Endothelial cell of hepatic sinusoid (primary cell): ENCODE measurements at regions not wholly inside any gene's neighbourhood (a gene's known extent, or its start where the extent isn't known, plus 50 kb on each side); places are given as distances from the start of the nearest gene placed in this dataset.

Source experiments
- in situ Hi-C: cut with HindIII; loops from 2 replicates; pipeline ENCODE4 v1.10.0; 2017; ENCODE audit warnings: low sequenced_read_pairs

DNA sequence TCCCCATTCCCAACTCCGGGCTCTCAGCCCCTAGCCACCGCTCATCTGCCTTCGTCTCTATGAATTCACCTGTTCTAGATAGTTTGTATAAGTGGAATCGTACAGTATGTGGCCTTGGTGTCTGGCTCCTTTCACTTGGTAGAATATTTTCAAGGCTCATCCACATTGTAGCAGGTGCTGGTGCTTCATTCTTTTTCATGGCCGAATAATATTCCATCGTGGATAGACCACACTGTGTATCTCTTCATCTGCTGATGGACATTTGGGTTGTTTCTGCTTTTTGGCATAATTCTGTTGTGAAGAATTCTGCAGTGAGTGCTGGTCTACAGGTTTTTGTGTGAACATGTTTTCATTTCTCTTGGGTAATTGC is 324.2 kb downstream of the SEC14L1 start:
- in situ Hi-C loops, result no loop called here

DNA sequence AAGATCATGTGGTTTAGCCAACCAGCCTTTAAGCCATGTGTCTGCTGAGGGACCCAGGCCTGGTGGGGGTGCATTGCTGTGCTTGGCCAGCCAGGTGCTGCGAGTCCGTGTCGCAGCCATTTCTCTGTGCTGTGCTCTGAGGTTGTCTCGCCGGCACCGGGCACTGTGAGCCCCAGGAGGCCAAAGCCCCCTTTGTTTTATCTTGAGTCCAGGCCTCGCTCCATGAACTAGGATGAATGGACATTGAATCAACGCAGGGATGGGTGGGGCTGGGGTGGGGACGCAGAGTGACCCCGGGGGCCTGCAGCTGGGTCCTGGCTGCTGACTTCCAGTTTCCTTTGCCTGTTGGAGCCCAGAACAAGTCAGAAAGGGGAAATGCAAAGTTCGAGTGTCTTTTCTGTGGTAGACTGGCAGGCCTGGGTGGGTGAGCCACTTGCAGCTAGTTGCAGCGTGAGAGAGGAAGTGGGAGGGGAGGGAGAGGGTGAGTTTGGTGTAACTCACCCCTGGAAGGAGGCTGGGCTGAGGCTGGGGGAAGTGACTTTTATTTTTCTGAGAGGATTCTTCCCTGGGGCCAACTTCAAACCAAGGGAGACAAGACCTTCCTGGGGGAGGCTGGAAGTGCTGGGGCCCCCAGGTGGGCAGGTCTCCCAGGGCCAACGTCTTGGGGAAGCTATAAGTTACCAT is 324.7 kb downstream of the SEC14L1 start:
- in situ Hi-C loops, result no loop called here

DNA sequence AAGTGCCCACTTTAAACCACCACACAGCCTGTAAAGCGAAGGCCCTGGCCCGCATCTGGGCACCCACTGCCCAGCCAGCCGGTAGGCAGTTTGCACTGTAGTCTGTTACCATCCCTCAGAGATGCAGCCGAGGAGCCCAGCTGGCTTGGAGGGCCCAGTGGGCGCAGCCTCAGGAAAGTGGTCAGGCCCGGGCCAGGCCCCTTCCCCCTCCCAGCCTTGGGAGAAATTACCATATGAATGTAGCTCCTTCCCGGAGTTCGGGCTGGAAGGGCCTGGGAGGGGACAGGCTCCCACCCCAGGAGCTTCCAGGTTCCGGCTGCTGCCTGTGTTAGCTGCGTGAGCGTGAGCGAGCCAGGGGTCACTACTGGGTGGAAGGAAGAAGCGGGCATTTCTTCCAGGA is 325.4 kb downstream of the SEC14L1 start:
- in situ Hi-C loops, result no loop called here

DNA sequence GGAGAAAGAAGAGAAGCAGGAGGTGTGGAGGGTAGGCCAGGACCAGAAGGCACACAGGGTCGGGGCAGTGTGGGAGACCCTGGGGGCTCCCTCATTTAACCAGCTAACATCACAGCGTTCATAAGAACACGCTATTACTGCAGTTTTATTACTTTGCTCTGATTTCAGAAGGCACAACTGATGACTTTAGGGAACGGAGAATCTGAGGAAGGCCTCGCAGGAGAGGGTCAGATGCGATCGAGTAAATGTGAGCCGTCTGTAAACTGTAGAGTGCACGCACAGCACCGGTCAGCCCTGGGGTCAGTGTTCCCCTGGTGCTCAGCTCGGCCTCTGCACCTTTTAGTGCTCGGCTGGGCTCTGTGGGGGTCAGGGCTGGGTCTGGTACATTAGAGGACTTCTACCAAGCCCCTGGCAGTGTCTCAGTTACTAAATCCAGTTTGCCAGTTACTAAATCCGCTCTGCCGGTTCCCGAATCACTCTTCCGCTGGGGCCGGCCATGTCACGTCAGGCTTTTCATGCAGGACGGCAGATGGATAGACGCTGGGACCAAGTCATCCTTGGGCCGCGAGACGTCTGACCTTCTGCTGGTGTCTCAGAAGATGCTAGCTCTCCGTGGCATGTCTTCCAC is 325.9 kb downstream of the SEC14L1 start:
- in situ Hi-C loops, result no loop called here

DNA sequence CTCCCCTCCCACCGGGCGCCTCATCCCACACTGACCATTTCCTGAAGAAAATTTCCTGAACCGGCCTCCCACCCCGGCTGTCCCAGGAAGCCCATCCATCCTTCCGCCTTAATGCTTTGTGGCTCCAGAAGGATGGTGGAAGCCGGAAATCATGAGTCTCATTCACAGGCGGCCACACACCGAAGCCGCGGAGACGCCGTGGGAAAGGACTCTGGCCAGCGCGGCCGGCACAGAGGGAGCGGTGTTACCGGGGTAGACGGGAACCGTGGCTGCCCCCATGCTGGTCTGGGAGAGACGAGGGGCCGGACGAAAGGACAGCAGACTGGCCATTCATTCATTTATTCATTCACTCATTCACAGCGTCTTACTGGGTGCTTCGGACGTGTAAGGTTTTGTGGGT is 326.8 kb downstream of the SEC14L1 start:
- in situ Hi-C loops, result no loop called here

DNA sequence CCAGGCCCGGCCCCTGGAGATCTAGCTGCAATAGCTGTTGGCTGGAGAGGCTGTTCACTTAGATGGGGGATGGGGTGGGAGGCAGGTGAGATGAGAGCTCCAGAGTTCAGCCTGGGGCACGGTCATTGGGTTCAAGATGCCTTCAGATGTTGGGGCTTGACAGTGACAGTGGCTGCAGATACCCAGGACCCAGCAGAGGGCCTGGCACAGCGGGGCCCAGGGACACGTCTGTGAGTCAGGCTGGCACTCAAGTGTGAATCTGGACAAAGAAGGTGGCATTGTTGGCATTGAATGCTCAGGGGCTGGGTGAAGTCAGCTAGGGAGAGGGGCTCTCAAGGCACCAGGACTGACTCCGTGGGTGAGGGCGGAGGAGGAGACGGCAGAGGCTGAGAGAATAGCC is 328.1 kb downstream of the SEC14L1 start:
- in situ Hi-C loops, result no loop called here

DNA sequence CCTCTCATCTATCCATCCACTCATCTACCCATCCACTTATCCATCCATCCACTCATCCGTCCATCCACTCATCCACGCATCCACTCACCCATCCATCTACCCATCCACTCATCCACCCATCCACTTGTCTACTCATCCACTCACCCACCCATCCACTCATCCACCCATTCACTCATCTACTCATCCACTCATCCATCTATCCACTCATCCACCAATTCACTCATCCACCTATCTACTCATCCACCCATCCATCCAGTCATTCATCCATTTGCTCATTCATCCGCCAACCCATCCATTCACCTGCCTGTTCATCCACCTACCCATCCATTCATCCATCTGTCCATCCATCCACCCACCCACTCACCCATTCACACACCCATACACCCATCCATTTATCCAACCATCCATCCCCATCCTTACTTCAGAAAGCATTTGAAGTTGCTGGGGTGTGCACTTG is 329.6 kb downstream of the SEC14L1 start:
- in situ Hi-C loops, result no loop called here

DNA sequence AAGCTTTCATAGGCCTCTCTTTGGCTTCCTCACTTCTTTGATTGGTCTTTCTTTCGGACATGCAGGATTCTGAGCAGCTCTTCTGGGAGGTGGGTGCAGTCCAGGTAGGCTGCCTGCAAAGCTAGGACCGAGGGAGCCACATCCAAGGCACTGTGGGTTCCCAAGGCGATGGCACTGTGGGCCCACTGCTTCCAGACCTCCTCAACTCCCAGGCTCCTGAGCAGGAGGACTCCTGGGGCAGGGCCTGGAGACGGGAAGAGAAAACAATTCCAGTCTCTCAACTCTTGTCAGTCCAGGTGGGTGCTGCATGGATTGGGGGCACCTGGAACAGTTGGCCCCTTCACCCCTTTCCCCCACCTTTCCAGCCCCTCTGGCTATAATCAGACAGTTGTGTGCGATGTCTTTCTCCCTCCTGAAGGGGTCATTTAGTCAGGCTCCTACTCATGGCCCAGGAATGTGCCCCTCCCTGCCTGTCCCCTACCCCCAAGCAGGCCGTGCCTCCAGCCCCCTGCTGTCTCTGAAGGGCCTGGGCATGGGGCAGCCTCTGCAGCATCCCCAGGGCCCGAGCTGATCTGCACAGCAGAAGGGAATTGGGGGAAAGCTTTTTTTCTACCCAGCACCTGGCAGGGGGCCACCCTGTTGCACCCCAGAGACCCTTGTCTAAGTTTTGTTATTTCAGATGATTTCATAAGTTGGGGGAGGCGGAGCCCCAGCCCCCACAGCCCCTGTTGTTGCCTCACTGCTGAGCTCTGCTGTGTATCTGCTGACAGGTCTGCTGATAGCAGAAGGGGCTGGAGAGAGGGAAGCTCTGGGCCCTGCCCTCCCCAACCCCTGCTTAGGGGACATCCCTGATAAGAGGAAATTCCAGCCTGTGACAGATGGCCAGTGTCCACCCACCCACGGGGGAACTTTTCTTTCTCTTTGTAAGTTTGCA is 330.3 kb downstream of the SEC14L1 start:
- in situ Hi-C loops, result no loop called here

DNA sequence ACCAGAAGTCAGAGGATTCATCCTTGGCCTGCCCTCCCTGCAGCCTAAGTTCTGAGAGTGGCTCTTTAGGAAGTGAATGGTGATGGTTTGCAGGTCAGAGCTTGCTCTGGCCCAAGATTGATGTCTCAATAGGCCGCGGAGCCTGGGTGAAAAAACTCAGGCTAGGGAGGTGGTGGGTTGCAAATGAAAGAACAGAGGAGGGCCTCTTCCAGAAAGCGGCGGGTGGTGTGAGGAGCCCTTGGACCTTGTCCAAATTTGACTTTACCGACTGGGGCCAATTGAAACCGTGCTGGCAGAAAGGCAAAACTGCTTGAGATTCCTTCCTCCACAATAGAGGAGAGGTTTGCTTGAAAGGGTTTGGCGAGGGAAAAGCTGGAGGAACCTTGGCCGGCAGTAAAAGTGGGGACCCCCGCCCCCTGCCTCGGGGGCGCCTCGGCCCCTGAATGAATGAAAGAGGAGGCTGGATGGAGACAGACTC is 331.3 kb downstream of the SEC14L1 start:
- in situ Hi-C loops, result no loop called here

DNA sequence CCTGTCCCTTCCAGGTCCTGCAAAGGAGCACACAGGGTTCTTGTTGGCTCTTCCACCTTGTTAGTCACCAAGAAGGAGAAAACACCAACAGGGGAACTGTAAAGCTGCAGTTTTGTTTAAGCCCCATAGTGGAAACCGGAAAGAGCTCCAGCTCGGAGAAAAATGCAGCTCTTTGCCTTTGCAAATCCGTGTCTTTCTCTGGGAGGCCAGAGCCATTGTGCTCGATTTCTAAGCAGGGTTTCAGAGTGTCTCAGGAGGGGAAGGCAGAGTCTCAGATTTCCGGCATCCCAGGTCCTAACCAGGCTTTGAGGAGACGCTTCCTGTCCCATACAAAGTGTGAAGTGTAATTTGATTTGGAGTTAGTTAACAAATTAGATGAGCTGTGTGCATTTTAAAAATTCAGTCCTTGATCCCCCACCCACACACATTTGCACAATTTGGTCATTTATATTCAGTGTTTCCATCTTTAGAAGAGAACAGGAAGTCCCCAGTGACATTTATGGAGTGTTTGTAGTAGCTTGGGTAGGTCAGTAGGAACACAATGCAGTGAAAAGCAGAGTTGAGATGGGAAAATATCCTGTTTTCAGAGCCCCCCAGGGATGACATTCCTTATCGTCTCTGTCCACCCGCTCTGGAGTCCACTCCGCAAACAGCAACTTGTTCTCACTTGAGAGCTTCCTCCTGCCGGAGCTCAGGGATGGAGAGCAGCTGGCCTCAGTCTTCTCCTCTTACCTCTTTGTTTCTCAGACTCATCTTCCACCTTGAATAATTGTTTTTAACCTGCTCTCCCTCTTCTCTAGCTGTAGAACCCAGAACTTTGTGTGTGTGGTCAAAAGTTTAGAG is 331.9 kb downstream of the SEC14L1 start:
- in situ Hi-C loops, result no loop called here

DNA sequence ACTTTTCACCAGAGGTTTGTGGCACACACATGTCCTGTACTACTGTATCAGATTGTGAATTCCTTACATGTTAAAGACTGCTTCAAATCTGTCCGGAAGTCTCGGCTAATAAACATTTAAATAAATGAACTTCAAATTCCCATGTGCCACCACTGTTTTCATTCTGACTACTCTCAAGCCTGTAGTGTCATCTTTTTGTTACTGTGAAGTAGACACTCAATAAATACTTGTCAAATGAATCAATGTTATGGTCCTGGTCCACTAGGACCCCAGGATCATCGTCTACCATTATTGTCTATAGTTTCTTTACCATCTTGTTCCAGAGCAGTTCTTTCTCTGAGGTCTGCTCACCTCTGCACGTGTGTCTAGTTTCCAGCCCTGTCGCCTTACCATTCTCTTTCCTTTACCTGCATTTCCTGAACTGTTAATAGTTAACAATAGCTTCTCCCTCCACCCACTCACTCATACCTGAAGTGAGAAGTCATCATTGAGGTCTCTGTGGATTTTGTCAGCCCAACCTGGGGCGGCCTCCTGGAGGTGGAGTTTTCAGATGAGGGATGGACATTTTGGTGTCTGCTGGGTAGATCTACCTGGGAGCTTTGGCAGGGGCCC is 333.0 kb downstream of the SEC14L1 start:
- in situ Hi-C loops, result no loop called here

DNA sequence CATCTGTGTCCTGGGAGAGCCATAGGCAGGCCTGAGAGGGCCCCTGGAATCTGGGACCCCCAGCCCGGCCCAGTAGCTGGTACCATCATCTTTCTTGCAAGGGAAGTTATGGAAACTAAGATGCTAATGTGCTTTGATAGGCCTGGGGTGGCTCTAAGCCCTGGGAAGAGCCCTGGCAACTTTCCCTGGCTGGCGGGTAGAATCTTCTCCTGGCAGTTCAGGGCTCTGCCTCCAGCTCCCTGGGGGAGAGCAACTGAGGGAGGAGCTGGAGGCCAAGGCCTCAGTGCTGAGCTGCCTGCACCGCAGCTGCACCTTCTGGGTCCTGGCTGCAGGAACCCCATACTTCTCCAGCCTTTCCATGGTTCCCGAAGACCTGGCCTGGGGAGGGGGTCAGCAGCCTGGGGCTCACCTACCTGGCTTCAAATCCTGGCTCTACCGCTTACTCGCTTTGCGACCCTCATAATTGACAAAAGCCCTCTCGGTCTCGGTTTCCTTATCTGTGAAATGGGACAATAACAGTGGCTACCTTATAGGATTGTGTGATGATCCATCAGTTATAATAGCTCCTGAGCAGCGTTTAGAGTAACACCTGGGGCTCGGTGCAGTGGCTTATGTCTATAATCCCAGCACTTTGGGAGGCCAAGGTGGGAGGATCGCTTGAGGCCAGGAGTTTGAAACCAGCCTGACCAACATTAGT is 333.7 kb downstream of the SEC14L1 start:
- in situ Hi-C loops, result no loop called here

DNA sequence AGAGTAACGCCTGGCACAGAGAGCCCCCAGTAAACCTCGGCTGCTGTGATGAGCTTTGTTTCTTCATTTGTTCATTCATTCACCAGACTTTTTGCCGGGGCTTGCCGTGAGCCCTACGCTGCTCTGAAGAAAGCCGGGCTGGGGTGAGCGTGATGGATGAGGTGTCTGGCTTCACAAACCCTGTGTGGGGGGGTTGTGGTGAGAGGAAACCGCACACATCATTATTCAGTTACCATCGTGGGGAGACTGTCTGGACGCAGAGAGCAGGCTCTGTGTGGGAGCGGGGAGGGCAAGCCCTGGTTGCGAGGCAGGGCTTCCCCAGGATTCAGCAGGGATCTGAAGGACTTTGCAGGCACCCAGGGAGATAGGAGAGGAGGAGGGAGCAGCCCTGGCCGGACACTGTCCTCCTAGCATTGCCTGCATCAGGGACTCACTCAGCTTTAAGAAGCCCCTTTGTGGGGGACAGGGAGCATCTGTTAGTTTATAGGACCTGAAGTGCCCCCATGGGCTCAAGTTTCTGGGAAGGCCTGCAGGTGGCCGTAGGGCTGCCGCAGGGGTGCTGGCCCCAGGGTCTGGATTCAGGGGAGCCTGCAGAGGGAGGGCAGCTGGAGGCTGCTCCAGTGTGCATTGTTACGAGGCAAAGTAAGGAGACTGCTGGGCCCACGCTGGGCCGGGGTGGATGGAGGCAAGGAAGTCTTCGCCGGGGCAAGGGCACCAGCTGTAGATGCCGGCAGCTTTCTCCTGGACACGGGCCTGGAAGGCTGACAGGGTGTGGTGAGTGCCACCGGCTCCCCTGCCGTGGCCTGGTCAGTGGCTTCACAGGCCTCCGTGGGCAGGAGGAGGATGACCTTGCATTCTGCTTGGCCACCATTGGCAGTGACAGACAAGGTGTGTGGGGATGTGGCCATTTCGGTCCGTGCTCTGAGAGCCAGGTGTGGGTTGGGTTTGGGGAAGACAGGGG is 334.5 kb downstream of the SEC14L1 start:
- in situ Hi-C loops, result no loop called here

DNA sequence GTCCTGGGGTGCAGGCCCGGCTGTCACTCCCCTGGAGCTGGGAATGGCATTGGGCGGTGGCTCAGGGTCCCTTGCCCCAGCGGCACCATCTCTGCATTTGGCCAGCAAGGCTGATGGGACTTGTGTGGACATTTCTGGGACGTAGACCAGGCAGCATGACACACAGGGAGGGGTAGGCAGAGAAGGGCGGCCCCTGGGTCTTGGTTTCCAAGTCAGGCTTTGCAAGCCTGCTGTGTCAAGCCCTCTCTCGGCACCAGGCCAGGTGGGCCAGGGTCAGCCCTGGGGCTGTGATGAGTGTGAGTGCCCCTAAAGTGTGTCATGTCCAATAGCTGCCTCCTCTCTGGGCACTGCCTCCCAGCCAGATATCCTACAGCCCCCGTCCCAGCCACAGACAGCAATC is 335.2 kb downstream of the SEC14L1 start:
- in situ Hi-C loops, result no loop called here

DNA sequence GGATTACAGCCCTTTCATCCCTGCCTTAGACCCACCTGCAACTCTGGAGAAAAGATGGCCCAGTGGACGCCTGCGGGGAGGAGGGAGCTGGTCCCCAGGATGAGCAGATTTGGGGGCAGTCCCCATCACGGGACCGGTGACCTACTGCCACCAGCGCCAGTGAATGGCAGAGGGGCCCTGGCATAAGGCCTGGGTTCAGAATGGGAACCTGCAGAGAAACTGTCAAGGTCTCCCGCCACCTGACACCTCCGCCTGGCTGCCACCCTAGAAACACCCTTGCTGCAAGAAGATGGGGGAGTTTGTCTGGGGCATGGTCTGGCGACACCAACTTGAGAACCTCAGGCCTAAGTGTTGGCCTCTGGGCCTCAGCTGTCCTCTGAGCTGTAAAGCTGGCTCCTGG is 335.7 kb downstream of the SEC14L1 start:
- in situ Hi-C loops, result no loop called here

DNA sequence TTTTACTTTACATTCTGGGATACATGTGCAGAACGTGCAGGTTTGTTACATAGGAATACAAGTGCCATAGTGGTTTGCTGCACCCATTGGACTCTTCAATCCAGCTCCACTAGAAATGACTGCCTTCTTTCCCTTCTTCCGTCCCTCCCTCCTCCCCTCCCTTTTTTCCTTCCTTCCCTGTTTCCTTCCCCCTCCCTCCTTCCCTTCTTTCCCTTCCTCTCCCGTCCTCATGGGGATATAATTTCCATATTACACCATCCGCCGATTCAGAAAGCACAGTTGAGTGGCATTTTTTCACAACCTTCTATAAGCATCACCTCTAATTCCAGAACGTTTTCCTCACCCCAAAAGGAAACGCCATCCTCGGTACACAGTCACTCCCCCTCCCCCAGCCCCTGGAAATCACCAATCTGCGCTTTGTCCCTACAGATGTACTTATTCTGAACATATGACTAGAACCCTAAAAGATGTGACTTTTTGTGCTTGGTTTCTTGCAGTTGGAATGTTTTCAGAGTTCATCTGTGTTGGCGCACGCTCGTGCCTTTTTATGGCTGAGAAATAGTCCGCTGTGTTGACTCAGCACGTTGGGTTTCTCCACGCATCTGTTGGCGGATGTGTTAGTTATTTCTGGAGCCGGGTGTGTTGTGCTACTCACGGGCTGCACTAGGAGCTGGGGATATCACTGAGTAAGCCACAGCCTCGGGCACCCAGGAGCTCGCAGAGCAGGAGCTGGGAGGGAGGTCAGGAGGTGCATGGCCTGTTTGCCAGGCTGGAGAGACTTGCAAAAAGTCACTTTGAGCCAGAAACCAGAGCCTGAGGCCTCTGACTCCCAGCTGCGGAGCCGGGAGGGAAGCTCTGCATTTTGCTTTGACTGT is 336.4 kb downstream of the SEC14L1 start:
- in situ Hi-C loops, result no loop called here

DNA sequence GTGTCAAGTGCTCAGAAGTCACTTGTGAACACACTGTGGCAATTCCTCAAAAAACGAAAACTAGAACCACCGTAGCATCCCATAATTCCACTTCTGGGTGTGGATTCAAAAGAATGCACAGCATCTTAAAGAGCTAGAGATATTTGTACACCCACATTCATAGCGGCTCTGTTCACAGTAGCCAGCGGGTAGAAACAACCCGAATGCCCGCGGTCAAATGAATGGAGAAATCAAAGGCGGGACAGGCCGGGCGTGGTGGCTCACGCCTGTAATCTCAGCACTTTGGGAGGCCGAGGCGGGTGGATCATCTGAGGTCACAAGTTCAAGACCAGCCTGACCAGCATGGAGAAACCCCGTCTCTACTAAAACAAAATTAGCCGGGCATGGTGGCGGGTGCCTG is 337.5 kb downstream of the SEC14L1 start:
- in situ Hi-C loops, result no loop called here

DNA sequence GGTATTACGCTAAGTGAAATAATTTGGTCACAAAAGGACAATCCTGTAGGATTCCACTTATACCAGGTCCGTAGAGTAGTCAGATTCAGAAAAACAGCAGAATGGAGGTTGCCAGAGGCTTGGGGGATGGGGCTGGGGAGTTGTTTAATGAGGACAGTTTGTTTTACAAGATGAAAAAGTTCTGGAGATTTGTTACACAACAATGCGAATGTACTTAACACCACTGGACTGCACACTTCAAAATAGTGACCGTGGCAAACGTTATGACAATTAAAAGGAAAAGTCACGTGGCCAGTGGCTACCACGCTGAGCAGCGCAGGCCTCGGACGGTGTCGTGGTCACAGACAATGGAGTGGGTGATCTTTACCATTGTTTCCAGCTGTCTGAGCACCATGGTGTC is 338.1 kb downstream of the SEC14L1 start:
- in situ Hi-C loops, result no loop called here
